MM.1S (cell line): ENCODE measurements at regions not wholly inside any gene's neighbourhood (a gene's known extent, or its start where the extent isn't known, plus 50 kb on each side); places are given as distances from the start of the nearest gene placed in this dataset.
A peak's percentile ranks its signal among the peaks of the same experiment; 100 is the strongest.

Experiments
- DNase-seq: peaks from one replicate; pipeline ENCODE4 v3.0.0-alpha.2; 2015
- H2AFZ ChIP-seq: fragments of 300-600 bp; sonication (generic); 2 replicates; pipeline ENCODE4 v1.6.0; 2016; ENCODE audit warnings: antibody characterized with exemption, low read length
- H3F3A ChIP-seq: fragments of 300-600 bp; sonication (generic); 2 replicates; pipeline ENCODE4 v1.6.1; 2016; ENCODE audit warnings: mild to moderate bottlenecking, antibody characterized with exemption, low read length, moderate library complexity, mixed read lengths; ENCODE audit not compliant: insufficient read depth
- H3K27ac ChIP-seq: fragments of 300-600 bp; sonication (generic); 2 replicates; pipeline ENCODE4 v1.5.1; 2016; ENCODE audit warnings: mild to moderate bottlenecking, low read length
- H3K27me3 ChIP-seq: fragments of 300-600 bp; sonication (generic); replicated peaks from 2 replicates; pipeline ENCODE4 v1.6.0; 2016; ENCODE audit warnings: low read length; ENCODE audit not compliant: insufficient read depth
- H3K36me3 ChIP-seq: fragments of 300-600 bp; sonication (generic); replicated peaks from 2 replicates; pipeline ENCODE4 v1.6.1; 2016; ENCODE audit warnings: mild to moderate bottlenecking, low read length, mixed read lengths; ENCODE audit not compliant: insufficient read depth
- H3K4me1 ChIP-seq: fragments of 300-600 bp; sonication (generic); 2 replicates; pipeline ENCODE4 v1.6.1; 2016; ENCODE audit warnings: low read length, mixed read lengths
- H3K4me2 ChIP-seq: fragments of 300-600 bp; sonication (generic); 2 replicates; pipeline ENCODE4 v1.6.0; 2016; ENCODE audit warnings: low read depth, low read length
- H3K4me3 ChIP-seq: fragments of 300-600 bp; sonication (generic); 2 replicates; pipeline ENCODE4 v1.5.1; 2016; ENCODE audit warnings: low read length, mixed read lengths
- H3K79me2 ChIP-seq: fragments of 300-600 bp; sonication (generic); 2 replicates; pipeline ENCODE4 v1.6.1; 2016; ENCODE audit warnings: mixed run types, low read length, mixed read lengths
- H3K9ac ChIP-seq: fragments of 300-600 bp; sonication (generic); 2 replicates; pipeline ENCODE4 v1.6.1; 2016; ENCODE audit warnings: low read length, mixed read lengths
- H3K9me2 ChIP-seq: fragments of 300-600 bp; sonication (generic); replicated peaks from 2 replicates; pipeline ENCODE4 v1.6.1; 2016; ENCODE audit warnings: mild to moderate bottlenecking, low read length, mixed read lengths; ENCODE audit not compliant: insufficient read depth
- H3K9me3 ChIP-seq: fragments of 300-600 bp; sonication (generic); replicated peaks from 2 replicates; pipeline ENCODE4 v1.6.1; 2016; ENCODE audit warnings: mild to moderate bottlenecking, low read length, mixed read lengths; ENCODE audit not compliant: insufficient read depth
- H4K20me1 ChIP-seq: fragments of 300-600 bp; sonication (generic); 2 replicates; pipeline ENCODE4 v1.6.1; 2016; ENCODE audit warnings: mild to moderate bottlenecking, low read length, moderate library complexity, mixed read lengths; ENCODE audit not compliant: insufficient read depth
- CTCF ChIP-seq: fragments of 300-600 bp; sonication (generic); IDR thresholded peaks from 2 replicates; pipeline ENCODE4 v1.5.1; 2016; ENCODE audit warnings: antibody characterized with exemption, low read length, mixed read lengths
- EZH2 ChIP-seq: fragments of 300-600 bp; sonication (generic); optimal IDR thresholded peaks from 2 replicates; pipeline ENCODE3; 2017; ENCODE audit warnings: low read depth, mild to moderate bottlenecking, antibody characterized with exemption, low read length, mixed read lengths
- EZH2phosphoT487 ChIP-seq: fragments of 300-600 bp; sonication (generic); IDR thresholded peaks from 2 replicates; pipeline ENCODE4 v1.6.1; 2018; ENCODE audit warnings: antibody characterized with exemption, low read length

DNA sequence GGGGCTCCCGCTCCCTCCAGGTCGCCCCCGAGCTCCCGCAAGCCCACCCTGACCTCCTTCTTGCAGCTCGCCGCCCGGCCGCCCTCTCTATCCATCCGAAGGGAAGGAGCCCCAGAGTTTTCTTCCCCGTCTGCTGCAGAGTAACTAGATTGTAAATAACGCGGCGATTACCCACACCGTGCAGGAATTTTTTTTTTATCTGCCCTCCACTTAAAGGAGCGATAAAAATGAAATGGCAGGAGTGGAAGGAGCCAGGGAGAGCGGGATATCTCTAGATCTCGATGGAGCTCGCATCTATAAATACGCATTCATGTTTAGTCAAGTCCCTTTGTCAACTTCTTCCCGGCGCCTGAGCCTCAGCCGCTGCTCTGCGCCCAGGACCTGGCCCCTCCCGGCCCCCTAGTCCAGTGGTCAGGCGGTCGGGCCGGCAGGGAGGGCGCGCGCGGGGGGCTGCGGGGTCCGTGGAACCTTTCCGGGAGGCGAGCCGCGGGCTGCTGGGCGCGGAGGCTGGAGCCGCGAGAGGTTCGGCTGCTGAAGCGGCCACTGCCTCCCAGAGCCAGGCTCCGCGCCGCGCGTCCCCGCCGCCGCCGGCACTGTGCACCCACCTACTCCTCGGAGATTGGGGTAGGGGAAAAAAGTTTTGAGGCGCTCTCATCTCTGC, 386.0 kb downstream of the BCAT1 start:
- Histone ChIP-seq H3K4me1 (no peaks in the 10 kb centered on the region), H3K79me2 (no peaks in the 10 kb centered on the region), H3K4me2 (peak overlapping the region; percentile 92), H3K9ac (peak overlapping the region; percentile 14; the same call in 1 of the 2 replicates), H3K36me3 (no peaks in the 10 kb centered on the region), H4K20me1 (no peaks in the 10 kb centered on the region), H3K9me3 (no peaks in the 10 kb centered on the region), H3K27me3 (no peaks in the 10 kb centered on the region), H3K9me2 (no peaks in the 10 kb centered on the region), H3F3A (no peaks in the 10 kb centered on the region), H3K4me3 (peak overlapping the region; percentile 76), H3K27ac (no peak overlapping the region), H2AFZ (peak overlapping the region; percentile 95)
- peak; percentile 11 for DNase-seq
- TF ChIP-seq EZH2 (no peak), CTCF (no peak)

GRCh38 chr12:24561882-24562770, 386.8 kb downstream of the BCAT1 start:
- Histone ChIP-seq H3F3A (no peaks in the 10 kb centered on the region), H4K20me1 (no peaks in the 10 kb centered on the region), H2AFZ (peak overlapping the region; percentile 98), H3K27me3 (no peaks in the 10 kb centered on the region), H3K9me2 (no peaks in the 10 kb centered on the region), H3K4me1 (no peaks in the 10 kb centered on the region), H3K9ac (peak overlapping the region; percentile 56; the same call in 1 of the 2 replicates), H3K79me2 (no peaks in the 10 kb centered on the region), H3K9me3 (no peaks in the 10 kb centered on the region), H3K27ac (no peak overlapping the region), H3K4me3 (peak overlapping the region; percentile 87), H3K4me2 (peak overlapping the region; percentile 87), H3K36me3 (no peaks in the 10 kb centered on the region)
- DNase-seq: peak; percentile 58
- TF ChIP-seq EZH2phosphoT487 (no peak), EZH2 (no peak), CTCF (0 out of 2 replicates have a peak, but pooled peaks have one; percentile 3)

DNA sequence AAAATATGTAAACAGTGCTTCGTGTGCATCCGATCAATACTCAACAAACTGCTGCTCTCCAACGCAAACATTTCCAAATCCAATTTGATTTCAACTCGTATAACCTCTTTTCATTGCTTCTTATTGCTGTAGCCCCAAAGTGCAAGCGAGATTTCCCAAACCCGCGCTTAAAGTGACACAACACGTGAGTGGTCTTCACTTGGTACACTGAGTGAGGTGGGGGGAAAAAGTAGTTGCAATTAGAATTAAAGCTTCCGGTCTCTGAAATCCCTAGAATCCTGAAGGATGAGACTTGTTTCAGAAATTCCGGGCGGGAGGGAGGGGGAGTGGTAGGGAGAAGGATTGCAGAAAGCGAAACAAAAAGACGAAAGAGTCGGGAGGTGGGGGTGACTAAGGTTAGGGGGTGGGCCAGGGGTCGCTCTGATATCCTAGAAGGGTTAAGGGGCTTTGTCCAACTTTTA, 387.5 kb downstream of the BCAT1 start:
- Histone ChIP-seq H3K9ac (peak overlapping the region; percentile 56; the same call in 1 of the 2 replicates), H3K79me2 (no peaks in the 10 kb centered on the region), H2AFZ (peak overlapping the region; percentile 98), H3K36me3 (no peaks in the 10 kb centered on the region), H3K27me3 (no peaks in the 10 kb centered on the region), H4K20me1 (no peaks in the 10 kb centered on the region), H3K9me2 (no peaks in the 10 kb centered on the region), H3K4me1 (no peaks in the 10 kb centered on the region), H3K4me3 (peak overlapping the region; percentile 87), H3K4me2 (peak overlapping the region; percentile 87; the same call in 1 of the 2 replicates), H3K9me3 (no peaks in the 10 kb centered on the region), H3K27ac (no peak overlapping the region), H3F3A (no peaks in the 10 kb centered on the region)
- TF ChIP-seq EZH2phosphoT487 (no peak), CTCF (no peak), EZH2 (no peak)
- DNase-seq: peak; percentile 12
